Right lobe of liver (tissue), 4 donors: ENCODE measurements at regions not wholly inside any gene's neighbourhood (a gene's known extent, or its start where the extent isn't known, plus 50 kb on each side); places are given as distances from the start of the nearest gene placed in this dataset.

Experiments
- CTCF ChIP-seq, 4 donors: fragments of 200-600 bp in 3 of 4; fragments of 450-650 bp in 1 of 4; IDR thresholded peaks; one replicate each; pipeline versions ENCODE4 v1.5.1 to v1.8.0; 2016 to 2022; ENCODE audit warnings: antibody characterized with exemption in 4 of 4, mild to moderate bottlenecking in 2 of 4
- POLR2A ChIP-seq: fragments of 450-650 bp; IDR thresholded peaks from one replicate; pipeline ENCODE4 v1.6.1; 2017; ENCODE audit warnings: antibody characterized with exemption, mild to moderate bottlenecking
- donor health status: DM: no; HTN: no; CAD: no.
- donor health status: DM: no; HTN: no; CAD: no.
- donor health status: DM: no; HTN: yes; CAD: no.

- TF ChIP-seq CTCF (IDR thresholded peaks at IDR 0.05) (no peak), POLR2A (no peak)
These were observed 62.5 kb upstream of the HIF1A start for GRCh38 chr14:61632807-61633206.
